NCI-H1092 (cell line): ENCODE measurements at regions not wholly inside any gene's neighbourhood (a gene's known extent, or its start where the extent isn't known, plus 50 kb on each side); places are given as distances from the start of the nearest gene placed in this dataset.

Experiments
- DNase-seq: peaks from one replicate; lab custom pipeline; 2025; lab: John Stamatoyannopoulos, UW

DNA sequence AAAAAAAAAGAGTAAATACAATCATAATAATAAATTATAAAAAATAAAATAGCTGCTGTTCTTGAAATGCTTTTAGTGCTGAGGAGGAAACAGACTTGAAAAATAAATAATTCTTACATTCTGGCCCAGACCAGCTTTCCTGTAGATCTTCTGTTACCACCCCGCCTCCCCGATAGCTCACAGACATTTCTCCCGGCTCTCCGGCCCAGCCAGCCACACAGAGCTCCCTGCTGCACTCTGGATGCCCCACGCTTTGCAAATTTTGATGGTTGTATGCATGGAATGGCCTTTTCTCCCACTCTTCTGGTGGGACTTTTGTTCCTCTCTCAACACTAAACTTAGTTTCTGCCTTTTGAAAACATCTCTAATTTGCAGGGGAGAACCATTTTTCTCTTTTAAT is 249.3 kb downstream of the ATP23 start:
- no peak for DNase-seq

GRCh38 chr12:58196971-58197370 is 255.6 kb downstream of the ATP23 start:
- DNase-seq, result no peak

DNA sequence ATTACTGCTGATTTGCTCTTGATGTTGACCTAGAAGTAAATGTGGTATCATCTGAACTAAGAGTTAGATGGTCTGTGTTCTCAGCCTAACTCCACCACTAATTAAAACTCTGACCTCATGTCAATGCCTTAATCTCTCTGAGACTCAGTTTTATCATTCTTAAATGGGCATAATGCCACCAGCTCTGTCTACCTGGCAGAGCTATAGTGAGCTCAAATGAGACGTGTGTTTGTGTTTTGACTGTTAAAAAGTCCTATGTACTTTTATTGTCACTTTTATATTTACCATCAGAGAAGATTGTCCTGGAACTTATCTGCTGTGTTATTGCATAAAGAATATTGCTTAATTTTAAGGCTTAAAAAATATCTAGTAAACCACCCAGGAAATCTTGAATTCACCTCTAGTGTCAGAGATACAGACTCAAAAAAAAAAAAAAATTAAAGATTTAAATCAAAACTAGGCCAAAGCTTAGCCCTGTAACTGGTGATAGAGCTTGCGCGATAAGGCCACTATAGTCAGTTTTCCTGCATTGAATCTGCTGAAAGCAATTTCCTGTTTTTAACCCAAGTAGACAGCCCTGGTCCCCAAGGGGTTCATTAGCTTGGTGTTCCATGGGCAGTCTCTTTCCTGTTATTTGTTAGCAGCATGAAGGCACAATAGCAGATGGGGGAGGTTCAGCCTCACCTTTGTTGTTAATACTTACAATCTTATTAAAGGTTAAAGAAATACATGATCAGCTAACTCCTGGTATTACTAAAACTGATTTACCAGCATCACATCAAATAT is 261.8 kb downstream of the ATP23 start:
- DNase-seq, result no peak

DNA sequence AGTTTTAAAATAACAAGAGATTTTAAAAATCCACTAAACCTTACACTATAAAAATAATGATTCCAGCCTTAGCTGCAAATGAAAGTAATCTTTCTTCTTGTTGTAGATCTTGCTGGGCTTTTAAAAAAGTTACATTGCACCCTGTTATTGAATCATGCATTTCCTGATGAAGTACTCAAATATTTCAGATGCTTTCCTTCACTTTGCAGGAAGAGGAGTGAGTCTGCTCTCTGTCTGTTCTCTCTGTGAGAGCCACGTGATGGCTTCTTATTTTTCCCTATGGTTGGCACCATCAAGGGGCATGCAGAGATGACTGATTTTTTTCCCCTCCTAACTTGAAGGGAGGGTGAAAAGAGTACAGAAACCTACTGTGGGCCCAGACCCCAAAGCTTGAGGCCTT is 262.7 kb downstream of the ATP23 start:
- DNase-seq, result no peak

DNA sequence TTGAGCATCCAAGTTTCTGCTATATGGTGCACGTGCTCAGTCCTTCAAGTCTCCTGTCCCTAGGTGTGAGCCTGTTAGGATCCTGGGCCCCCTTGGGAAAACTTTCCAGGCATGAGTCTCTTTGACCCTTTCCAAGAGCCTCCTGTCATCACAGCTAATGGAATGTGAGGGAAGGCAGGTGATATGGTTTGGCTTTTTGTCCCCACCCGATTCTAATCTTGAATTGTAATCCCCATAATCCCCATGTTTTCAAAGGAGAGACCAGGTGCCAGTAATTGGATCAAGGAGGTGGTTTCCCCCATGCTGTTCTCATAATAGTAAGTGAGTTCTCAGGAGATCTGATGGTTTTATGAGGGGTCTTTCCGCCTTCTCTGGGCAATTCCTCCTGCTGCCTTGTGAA is 265.5 kb downstream of the ATP23 start:
- DNase-seq, result no peak

DNA sequence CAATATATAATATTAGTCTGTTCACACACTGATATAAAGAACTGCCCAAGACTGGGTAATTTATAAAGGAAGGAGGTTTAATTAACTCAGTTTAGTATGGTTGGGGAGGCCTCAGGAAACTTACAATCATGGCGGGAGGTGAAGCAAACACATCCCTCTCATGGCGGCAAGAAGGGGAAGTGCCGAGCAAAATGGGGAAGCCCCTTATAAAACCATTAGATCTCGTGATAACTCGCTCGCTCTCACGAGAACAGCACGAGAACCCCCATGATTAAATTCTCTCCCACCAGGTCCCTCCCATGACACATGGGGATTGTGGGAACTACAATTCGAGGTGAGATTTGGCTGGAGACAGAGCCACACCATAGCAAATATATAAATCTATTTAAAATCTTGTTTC is 269.8 kb downstream of the ATP23 start:
- DNase-seq, result no peak

- DNase-seq, result no peak
Observed at GRCh38 chr12:58217130-58217529, 275.8 kb downstream of the ATP23 start.

DNA sequence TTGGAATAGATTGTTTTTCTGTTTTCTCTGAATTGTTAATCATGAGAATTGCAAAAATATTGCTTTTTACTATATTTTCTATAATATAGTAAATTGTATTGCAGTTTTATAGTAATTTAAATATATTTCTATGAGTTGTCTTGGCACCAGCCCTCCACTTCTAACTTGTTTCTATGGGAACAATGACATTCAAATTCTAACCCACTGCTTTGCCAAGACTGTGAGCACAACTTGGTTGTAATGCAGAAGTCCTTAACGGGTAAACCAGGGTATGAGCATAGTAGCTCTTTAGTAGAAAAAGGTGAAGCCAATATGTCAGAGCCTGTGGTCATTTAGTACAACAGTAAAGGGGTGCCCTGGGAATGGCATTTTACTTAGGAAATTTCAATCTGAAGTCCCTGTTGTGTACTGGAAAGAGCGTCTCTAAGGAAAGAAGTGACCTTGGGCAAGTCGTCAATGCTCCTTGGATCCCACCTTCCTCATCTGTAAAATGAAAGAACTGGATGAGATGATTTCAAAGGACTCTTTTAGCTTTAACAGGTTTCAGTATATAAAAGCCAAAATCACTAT is 283.3 kb downstream of the ATP23 start:
- no peak for DNase-seq

DNA sequence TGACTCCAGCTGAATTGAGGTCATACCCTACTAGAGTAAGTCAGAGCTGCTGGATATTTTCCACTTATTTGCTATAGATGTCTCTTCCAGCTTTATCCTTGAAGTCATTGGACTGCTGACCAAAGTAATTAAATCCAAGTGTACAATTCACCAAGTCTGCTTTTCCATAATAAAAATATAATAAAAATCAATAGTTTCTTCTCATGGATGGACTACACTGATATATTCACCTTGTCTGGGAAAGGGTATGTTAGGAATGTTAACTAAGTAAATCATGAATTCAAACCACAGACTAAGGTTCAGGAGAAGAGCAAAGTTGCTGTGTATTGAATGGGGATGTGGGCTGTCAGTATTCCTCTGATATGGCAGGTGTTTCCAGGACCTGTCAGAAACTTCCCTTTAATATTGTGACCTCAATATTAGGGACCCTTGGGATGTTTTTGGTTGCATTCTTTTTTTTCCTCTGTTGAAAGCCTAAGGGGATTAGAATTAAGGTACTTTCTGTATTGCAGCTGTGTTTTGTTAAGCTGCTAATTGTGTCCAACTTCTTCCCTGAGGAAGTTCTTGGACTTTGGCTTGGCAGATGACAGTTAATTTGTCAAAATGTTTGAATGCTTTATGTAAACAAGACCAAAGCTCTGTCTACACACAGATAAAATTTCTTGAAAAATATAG is 284.0 kb downstream of the ATP23 start:
- DNase-seq, result no peak

- DNase-seq, result no peak
Observed at GRCh38 chr12:58233886-58234285, 292.5 kb downstream of the ATP23 start.

DNA sequence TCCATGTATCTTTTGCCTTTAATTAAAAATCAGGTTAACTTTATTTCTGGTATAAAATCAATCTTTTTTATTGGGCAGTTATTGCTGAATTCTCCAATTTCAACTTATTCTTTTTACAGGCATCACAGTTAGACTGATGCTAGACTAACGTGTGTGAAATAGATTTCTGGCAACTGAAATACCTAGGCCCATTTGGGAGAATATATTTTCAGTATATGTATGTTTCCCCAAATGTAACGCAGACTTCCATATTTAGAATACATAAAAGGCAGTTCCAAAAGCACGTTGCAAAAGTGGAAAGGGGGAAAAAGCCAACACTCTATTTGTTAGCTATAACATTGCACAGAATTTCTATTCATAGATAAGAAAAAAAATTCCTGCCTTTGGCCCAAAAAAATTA is 297.0 kb downstream of the ATP23 start:
- no peak for DNase-seq

GRCh38 chr12:58241099-58241498 is 299.7 kb downstream of the ATP23 start:
- DNase-seq, result no peak

GRCh38 chr12:58242796-58243630 is 301.6 kb downstream of the ATP23 start:
- DNase-seq, result no peak

- DNase-seq, result no peak
Observed at GRCh38 chr12:58247633-58248032, 306.3 kb downstream of the ATP23 start.

DNA sequence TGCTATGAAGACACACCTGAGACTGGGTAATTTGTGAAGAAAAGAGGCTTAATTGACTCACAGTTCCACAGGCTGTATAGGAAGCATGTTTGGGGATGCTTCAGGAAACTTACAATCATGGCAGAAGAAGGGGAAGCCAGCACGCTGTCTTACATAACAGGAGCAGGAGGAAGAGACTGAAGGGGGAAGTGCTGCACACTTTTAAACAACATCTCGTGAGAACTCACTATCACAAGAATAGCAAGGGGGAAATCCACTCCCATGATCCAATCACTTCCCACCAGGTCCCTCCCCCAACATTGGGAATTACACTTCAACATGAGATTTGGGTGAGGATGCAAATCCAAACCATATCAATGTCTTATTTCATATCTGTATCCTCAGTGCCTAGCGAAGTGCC is 307.2 kb downstream of the ATP23 start:
- no peak for DNase-seq

GRCh38 chr12:58249610-58250009 is 308.2 kb downstream of the ATP23 start:
- DNase-seq, result no peak

- no peak for DNase-seq
Observed at GRCh38 chr12:58250077-58250476, 308.7 kb downstream of the ATP23 start.

DNA sequence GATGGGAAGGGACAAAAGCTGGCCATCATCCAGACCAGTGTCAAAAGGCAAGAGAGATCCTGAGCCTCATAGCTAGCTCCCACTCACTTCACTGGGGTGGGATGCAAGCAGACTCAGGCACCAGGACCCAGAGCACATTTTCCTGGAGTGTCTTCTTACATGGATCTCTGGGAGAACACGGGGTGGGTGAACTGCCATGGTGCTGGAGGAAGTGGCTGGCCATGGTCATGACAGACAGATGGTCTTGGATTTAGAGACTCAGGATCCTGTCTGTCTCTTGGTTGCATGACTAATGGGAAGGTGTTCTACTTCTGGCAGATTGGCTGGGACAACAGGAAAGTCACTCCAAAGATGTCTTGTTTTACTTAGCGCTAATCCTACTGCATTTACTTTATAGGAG is 311.5 kb downstream of the ATP23 start:
- no peak for DNase-seq

GRCh38 chr12:58253663-58254062 is 312.3 kb downstream of the ATP23 start:
- no peak for DNase-seq

GRCh38 chr12:58254463-58255100 is 313.2 kb downstream of the ATP23 start:
- no peak for DNase-seq

DNA sequence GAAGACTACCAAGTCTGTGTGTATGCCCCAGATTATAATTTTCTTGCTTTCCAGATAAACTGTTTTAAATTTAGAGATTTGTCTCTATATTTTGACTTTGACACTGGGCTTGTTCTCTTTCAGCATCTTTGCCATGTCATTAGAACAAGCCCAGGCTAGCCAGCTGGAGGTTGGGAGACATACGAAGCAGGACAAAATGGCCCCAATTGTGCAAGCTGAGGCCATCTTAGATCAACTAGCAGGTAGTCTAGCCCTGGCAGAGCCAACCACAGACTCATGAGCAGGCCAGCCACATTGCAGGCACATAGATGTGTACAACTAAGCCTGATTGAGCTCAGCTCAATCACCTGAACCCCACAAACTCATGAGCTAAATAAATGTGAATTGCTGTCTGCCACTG is 321.4 kb downstream of the ATP23 start:
- no peak for DNase-seq

DNA sequence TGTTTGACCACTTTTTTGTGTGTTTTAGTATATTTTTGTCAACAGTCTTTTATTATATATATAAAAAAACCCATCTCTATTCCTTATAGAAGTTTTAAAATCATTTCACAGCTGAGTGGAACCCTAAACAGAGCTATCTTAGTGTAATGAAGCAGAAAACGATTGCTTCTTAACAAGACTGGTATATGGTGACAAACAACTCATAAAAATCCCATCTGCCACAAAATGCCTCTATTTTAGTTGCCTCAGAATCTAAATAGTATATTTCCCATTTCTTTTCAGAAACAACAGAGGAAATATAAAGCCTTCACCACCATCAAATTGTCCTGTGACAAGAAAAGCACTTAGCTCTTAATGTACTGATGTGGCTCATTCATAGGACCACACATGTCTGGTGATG is 322.4 kb downstream of the ATP23 start:
- no peak for DNase-seq
